Activated T-cell treated with anti-CD3 and anti-CD28 coated beads for 24 hours (primary cell): ENCODE measurements at regions not wholly inside any gene's neighbourhood (a gene's known extent, or its start where the extent isn't known, plus 50 kb on each side); places are given as distances from the start of the nearest gene placed in this dataset.
"Not testable (repeated sequence)": the region's sequence is repeated elsewhere in the genome, so short reads cannot be mapped to it uniquely, and the experiment has no call there.

Experiments used
- DNase-seq: peaks from one replicate; pipeline ENCODE4 v3.0.0-alpha.2; 2020; ENCODE audit warnings: low read depth

DNA sequence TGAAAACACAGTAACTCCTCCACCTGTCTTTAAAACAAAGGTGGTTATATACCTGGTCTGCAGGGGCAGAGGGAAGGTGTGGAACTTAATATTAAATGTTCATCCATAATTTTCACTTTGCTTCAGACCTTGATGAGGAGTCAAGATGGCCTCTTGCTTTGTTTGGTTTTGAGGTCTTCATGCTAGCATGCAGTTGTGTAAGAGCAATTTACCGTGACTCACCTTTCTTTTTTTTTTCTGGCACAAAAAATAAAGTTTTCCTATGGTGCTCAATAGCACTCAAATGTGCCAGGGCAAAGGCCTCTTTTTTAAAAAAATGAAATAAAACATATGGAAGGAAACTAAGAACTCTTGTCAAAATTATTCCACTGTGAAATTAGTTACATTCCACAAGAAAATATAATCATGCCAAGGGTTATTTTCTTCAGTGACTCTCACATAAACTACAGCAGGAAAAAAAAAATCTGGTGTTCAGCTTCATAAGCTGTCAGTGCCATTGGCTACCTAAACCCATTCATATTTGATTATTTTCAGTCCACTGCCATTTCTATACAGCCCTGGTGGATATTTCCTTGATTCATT is 128.2 kb downstream of the SLC7A11 start:
- DNase-seq, result no peak

DNA sequence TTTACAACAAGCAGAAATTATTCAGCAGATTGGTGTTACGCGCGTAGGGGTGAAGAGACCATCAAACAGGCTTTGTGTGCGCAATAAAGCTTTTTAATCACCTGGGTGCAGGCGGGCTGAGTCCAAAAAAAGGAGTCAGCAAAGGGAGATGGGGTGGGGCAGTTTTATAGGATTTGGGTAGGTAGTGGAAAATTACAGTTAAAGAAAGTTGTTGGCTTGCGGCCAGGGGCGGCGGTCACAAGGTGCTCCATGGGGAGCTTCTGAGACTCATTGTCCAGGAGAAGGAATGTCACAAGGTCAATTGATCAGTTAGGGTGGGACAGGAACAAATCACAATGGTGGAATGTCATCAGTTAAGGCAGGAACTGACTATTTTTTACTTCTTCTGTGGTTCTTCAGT is 129.3 kb downstream of the SLC7A11 start:
- not testable (repeated sequence) for DNase-seq

- no peak for DNase-seq
Observed at GRCh38 chr4:138112389-138112788, 129.8 kb downstream of the SLC7A11 start.

- no peak for DNase-seq
Observed at GRCh38 chr4:138111462-138112000, 130.6 kb downstream of the SLC7A11 start.

- DNase-seq, result no peak
Observed at GRCh38 chr4:138110815-138111214, 131.3 kb downstream of the SLC7A11 start.

GRCh38 chr4:138107023-138107422 is 135.1 kb downstream of the SLC7A11 start:
- no peak for DNase-seq

DNA sequence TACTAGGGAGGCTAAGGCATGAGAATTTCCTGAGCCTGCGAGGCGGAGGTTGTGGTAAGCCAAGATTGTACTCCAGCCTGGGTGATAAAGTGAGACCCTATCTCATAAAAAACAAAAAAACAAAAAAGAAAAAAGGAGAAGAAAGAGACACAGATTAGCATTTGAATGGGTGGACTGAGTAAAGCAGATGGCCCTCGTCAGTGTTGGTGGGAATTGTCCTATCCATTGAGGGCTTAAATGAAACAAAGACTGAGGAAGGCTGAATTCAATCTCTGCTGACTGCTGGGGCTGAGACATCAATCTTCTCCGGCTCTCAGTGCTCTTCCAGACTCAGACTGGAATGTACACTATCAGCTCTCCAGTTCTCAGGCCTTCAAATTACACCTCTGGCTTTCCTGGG is 136.8 kb downstream of the SLC7A11 start:
- no peak for DNase-seq

DNA sequence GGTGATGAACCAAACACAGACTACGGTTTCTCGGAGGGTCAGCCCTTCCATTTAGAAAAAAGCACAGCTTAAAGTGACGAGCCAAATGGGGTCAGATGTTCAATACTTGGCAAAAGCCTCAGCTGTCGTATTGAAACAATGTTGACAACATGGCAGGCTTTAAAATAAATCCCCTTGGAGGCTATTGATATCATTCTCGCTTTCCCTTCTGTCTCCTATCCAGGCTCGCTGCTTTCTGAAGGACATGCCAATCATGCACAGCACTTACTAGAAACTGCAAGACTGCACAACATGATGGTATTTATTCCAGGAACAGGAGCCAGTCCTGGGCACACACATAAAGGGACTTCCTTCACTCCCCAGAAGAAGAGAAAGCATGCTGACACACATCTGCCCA is 137.9 kb downstream of the SLC7A11 start:
- DNase-seq, result no peak

DNA sequence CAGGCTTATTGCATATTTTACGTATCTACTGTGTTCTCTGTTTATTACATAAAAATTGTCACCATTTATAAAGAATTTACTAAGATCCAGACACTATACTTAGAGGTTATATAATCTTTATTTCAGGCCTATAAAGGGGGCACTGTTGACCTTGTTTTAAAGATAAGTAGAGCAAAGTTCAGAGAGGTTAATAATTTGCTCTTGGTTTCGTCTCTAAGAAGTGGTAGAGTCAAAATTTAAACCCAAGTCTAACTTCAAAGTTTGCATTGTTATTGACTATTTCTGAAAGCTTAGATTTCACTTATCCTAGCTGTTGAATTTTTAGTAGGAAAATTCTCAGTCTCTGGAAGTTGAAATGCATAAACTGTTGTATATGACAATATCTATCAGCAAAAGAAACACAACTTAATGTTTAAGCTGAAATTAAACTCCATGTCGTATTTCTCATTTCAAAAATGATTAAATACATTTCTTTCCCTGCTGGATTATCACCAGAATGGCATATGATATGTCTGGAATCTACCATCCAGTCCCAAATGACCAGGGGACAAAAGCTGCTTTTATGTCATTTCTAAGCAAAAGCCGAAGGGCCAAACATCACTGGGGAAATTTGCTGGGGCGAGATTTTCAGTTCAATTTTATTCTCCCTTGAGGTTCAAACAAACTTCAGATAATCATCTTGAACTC is 138.4 kb downstream of the SLC7A11 start:
- no peak for DNase-seq

- DNase-seq, result no peak
Observed at GRCh38 chr4:138099385-138099784, 142.8 kb downstream of the SLC7A11 start.

- no peak for DNase-seq
Observed at GRCh38 chr4:138097912-138098600, 144.1 kb downstream of the SLC7A11 start.

- no peak for DNase-seq
Observed at GRCh38 chr4:138096384-138097062, 145.6 kb downstream of the SLC7A11 start.

GRCh38 chr4:138095378-138095777 is 146.8 kb downstream of the SLC7A11 start:
- no peak for DNase-seq

DNA sequence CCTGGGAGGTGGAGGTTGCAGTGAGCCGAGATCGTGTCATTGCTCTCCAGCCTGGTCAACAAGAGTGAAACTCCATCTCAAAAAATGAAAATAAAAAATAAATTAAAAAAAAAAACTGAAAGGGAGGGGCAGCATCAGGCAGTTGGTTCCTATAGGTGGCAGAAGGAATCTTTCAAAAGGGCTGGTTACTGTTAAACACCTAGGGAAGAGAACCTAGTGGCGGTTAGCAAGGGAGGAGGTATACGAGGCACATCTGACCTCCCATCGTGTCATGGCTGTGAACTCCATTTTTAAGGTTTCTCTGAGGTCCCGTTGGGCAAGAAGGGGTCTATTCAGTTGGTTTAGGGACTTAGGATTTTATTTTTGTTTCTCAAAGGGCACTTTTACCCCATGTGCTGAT is 150.1 kb downstream of the SLC7A11 start:
- no peak for DNase-seq

GRCh38 chr4:138090918-138091676 is 151.1 kb downstream of the SLC7A11 start:
- DNase-seq, result no peak

GRCh38 chr4:138090150-138090917 is 151.8 kb downstream of the SLC7A11 start:
- peak; percentile 4 for DNase-seq

GRCh38 chr4:138088449-138089208 is 153.5 kb downstream of the SLC7A11 start:
- DNase-seq, result no peak

- DNase-seq, result no peak
Observed at GRCh38 chr4:138087066-138087719, 155.0 kb downstream of the SLC7A11 start.

DNA sequence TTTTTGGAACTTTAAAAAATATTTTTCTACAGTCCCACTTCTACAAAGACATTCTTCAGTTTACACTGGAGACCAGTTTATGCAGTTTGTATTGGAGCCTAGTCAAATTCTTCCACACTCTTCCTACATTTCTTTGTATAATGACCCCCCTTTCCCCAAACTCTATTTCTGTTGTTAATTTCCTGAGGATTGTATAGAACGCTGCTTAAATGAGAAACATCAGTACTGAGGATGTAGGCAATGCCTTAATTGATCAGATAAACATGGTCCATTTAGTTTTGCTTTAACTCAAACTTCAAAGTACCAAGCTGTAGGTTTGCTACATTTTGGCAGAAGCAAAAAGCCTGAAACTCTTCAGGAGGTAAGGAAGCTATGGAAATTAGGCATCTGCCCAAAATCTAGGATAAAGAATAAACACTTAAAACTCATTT is 155.5 kb downstream of the SLC7A11 start:
- no peak for DNase-seq
